Muscle layer of colon (tissue), 2 donors: ENCODE measurements at regions not wholly inside any gene's neighbourhood (a gene's known extent, or its start where the extent isn't known, plus 50 kb on each side); places are given as distances from the start of the nearest gene placed in this dataset.

Experiments used
- H3K27ac ChIP-seq: one replicate; pipeline ENCODE4 v1.7.0; 2013; ENCODE audit warnings: low read depth, mild to moderate bottlenecking, low read length, moderate library complexity
- H3K27me3 ChIP-seq, 2 donors: one replicate each; pipeline ENCODE4 v1.7.0; 2013; ENCODE audit warnings: low read length in 2 of 2, mild to moderate bottlenecking in 2 of 2; ENCODE audit not compliant: insufficient read depth in 2 of 2, control insufficient read depth in 1 of 2
- H3K36me3 ChIP-seq: one replicate; pipeline ENCODE4 v1.7.0; 2013; ENCODE audit warnings: mild to moderate bottlenecking, low read length; ENCODE audit not compliant: insufficient read depth
- H3K4me1 ChIP-seq: one replicate; pipeline ENCODE4 v1.7.0; 2013; ENCODE audit warnings: mild to moderate bottlenecking, low read length; ENCODE audit not compliant: insufficient read depth
- H3K4me3 ChIP-seq, 2 donors: one replicate each; pipeline ENCODE4 v1.7.0; 2013; ENCODE audit warnings: low read length in 2 of 2, low read depth in 1 of 2, mild to moderate bottlenecking in 1 of 2, moderate library complexity in 1 of 2
- H3K9ac ChIP-seq: one replicate; pipeline ENCODE4 v1.7.0; 2013; ENCODE audit warnings: low read length
- H3K9me3 ChIP-seq: one replicate; pipeline ENCODE4 v1.7.0; 2013; ENCODE audit warnings: mild to moderate bottlenecking, low read length
- donor health status: abdominal sarcoma.
- donor health status: Adenocarcinoma of cecum.

- no peaks in the 10 kb centered on the region for H3K9me3 ChIP-seq
- H3K4me1 ChIP-seq: peaks cover 47% of the 10 kb centered on the region
- H3K27me3 ChIP-seq: no peaks in the 10 kb centered on the region
- no peak overlapping the region for H3K4me3 ChIP-seq
- no peak overlapping the region for H3K9ac ChIP-seq
- H3K27ac ChIP-seq: peak overlapping the region; percentile 46
- no peaks in the 10 kb centered on the region for H3K36me3 ChIP-seq
Observed at GRCh38 chr11:130622141-130622542, 173.7 kb downstream of the ADAMTS15 start.

- H3K27me3 ChIP-seq: no peaks in the 10 kb centered on the region
- H3K9ac ChIP-seq: no peak overlapping the region
- H3K4me1 ChIP-seq: peaks cover 47% of the 10 kb centered on the region
- H3K27ac ChIP-seq: peak overlapping the region; percentile 54
- H3K36me3 ChIP-seq: no peaks in the 10 kb centered on the region
- H3K4me3 ChIP-seq: no peak overlapping the region
- no peaks in the 10 kb centered on the region for H3K9me3 ChIP-seq
Observed at GRCh38 chr11:130623670-130624668, 175.5 kb downstream of the ADAMTS15 start.

GRCh38 chr11:130624971-130625544 is 176.6 kb downstream of the ADAMTS15 start:
- H3K9me3 ChIP-seq: no peaks in the 10 kb centered on the region
- H3K4me1 ChIP-seq: peaks cover 47% of the 10 kb centered on the region
- no peaks in the 10 kb centered on the region for H3K27me3 ChIP-seq
- H3K27ac ChIP-seq: no peak overlapping the region
- H3K4me3 ChIP-seq: no peak overlapping the region
- H3K9ac ChIP-seq: no peak overlapping the region
- no peaks in the 10 kb centered on the region for H3K36me3 ChIP-seq

GRCh38 chr11:130625578-130626306 is 177.3 kb downstream of the ADAMTS15 start:
- Histone ChIP-seq H3K4me1 (peaks cover 47% of the 10 kb centered on the region), H3K9me3 (no peaks in the 10 kb centered on the region), H3K27ac (no peak overlapping the region), H3K9ac (no peak overlapping the region), H3K36me3 (no peaks in the 10 kb centered on the region), H3K4me3 (no peak overlapping the region), H3K27me3 (no peaks in the 10 kb centered on the region)

GRCh38 chr11:130629039-130629438 is 180.6 kb downstream of the ADAMTS15 start:
- no peaks in the 10 kb centered on the region for H3K36me3 ChIP-seq
- no peak overlapping the region for H3K27ac ChIP-seq
- no peaks in the 10 kb centered on the region for H3K9me3 ChIP-seq
- H3K4me3 ChIP-seq: no peak overlapping the region
- H3K4me1 ChIP-seq: peaks cover 22% of the 10 kb centered on the region
- no peak overlapping the region for H3K9ac ChIP-seq
- H3K27me3 ChIP-seq: no peaks in the 10 kb centered on the region

- Histone ChIP-seq H3K9me3 (no peaks in the 10 kb centered on the region), H3K9ac (no peak overlapping the region), H3K27ac (no peak overlapping the region), H3K4me3 (no peak overlapping the region), H3K27me3 (no peaks in the 10 kb centered on the region), H3K4me1 (peaks cover 7% of the 10 kb centered on the region), H3K36me3 (no peaks in the 10 kb centered on the region)
Observed at GRCh38 chr11:130631119-130631518, 182.7 kb downstream of the ADAMTS15 start.

- H3K4me1 ChIP-seq: peaks cover 15% of the 10 kb centered on the region
- H3K27ac ChIP-seq: no peak overlapping the region
- H3K9me3 ChIP-seq: no peaks in the 10 kb centered on the region
- no peak overlapping the region for H3K4me3 ChIP-seq
- H3K27me3 ChIP-seq: no peaks in the 10 kb centered on the region
- H3K36me3 ChIP-seq: no peaks in the 10 kb centered on the region
- no peak overlapping the region for H3K9ac ChIP-seq
Observed at GRCh38 chr11:130633466-130633865, 185.0 kb downstream of the ADAMTS15 start.

GRCh38 chr11:130634186-130634585 is 185.7 kb downstream of the ADAMTS15 start:
- Histone ChIP-seq H3K9me3 (no peaks in the 10 kb centered on the region), H3K27ac (no peak overlapping the region), H3K27me3 (no peaks in the 10 kb centered on the region), H3K36me3 (no peaks in the 10 kb centered on the region), H3K4me1 (peaks cover 15% of the 10 kb centered on the region), H3K4me3 (no peak overlapping the region), H3K9ac (no peak overlapping the region)

- Histone ChIP-seq H3K27ac (no peak overlapping the region), H3K27me3 (no peaks in the 10 kb centered on the region), H3K4me1 (peaks cover 15% of the 10 kb centered on the region), H3K4me3 (no peak overlapping the region), H3K9me3 (no peaks in the 10 kb centered on the region), H3K36me3 (no peaks in the 10 kb centered on the region), H3K9ac (no peak overlapping the region)
Observed at GRCh38 chr11:130634961-130635473, 186.6 kb downstream of the ADAMTS15 start.

GRCh38 chr11:130635937-130636630 is 187.6 kb downstream of the ADAMTS15 start:
- no peak overlapping the region for H3K9ac ChIP-seq
- no peaks in the 10 kb centered on the region for H3K27me3 ChIP-seq
- no peaks in the 10 kb centered on the region for H3K9me3 ChIP-seq
- H3K27ac ChIP-seq: peak overlapping the region; percentile 19
- peaks cover 15% of the 10 kb centered on the region for H3K4me1 ChIP-seq
- no peaks in the 10 kb centered on the region for H3K36me3 ChIP-seq
- H3K4me3 ChIP-seq: no peak overlapping the region
